Effector memory CD8-positive, alpha-beta T cell (primary cell): ENCODE measurements at regions not wholly inside any gene's neighbourhood (a gene's known extent, or its start where the extent isn't known, plus 50 kb on each side); places are given as distances from the start of the nearest gene placed in this dataset.

ENCODE experiments used
- ATAC-seq: fragments of 150-1000 bp; cut with Tn5 transposase; replicated peaks from 2 replicates; pipeline ENCODE4 v1.10.0; 2021; ENCODE audit warnings: mild to moderate bottlenecking, moderate library complexity
- DNase-seq, 3 experiments: peaks; one replicate each; pipeline ENCODE4 v3.0.0; 2021
- H3K27ac Mint-ChIP-seq, 2 donors: one replicate each; pipeline ENCODE4 v1.8.0; 2022; ENCODE audit warnings: mild to moderate bottlenecking in 2 of 2, mixed read lengths in 2 of 2, moderate library complexity in 2 of 2
- H3K27me3 Mint-ChIP-seq, 2 donors: one replicate each; pipeline ENCODE4 v1.8.0; 2022; ENCODE audit warnings: mixed read lengths in 2 of 2
- H3K36me3 Mint-ChIP-seq: one replicate; pipeline ENCODE4 v1.8.0; 2022; ENCODE audit warnings: mild to moderate bottlenecking, moderate library complexity, mixed read lengths; ENCODE audit not compliant: insufficient read depth
- H3K4me1 Mint-ChIP-seq, 2 donors: one replicate each; pipeline ENCODE4 v1.8.0; 2022; ENCODE audit warnings: low read depth in 2 of 2, mixed read lengths in 2 of 2
- H3K4me3 Mint-ChIP-seq, 2 donors: one replicate each; pipeline ENCODE4 v1.8.0; 2022; ENCODE audit warnings: mild to moderate bottlenecking in 2 of 2, mixed read lengths in 2 of 2, moderate library complexity in 2 of 2
- H3K9me3 Mint-ChIP-seq, 2 donors: one replicate each; pipeline ENCODE4 v1.8.0; 2022; ENCODE audit warnings: mixed read lengths in 2 of 2

DNA sequence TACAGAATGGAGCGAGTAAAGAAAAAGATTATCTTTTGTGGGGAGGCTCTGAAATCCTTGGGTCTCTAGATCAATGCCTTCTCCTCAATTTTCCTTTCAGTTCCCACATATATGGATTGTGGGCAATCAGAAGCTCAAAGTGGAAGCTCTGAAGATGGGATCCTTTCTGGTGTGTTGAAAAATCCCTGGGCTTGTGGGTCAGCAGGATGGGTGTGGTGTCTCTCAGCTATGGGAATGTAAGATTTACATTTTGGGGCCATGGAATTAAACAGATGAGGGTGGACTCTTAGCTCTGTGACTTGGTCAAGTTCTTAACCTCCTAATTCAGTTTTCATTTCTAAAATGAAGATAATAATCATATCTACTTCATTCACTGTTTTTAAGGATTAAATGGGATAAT lies 231.9 kb upstream of the CA10 start:
- H3K4me1 Mint-ChIP-seq = no peaks in the 10 kb centered on the region
- no peak for ATAC-seq
- no peaks in the 10 kb centered on the region for H3K27me3 Mint-ChIP-seq
- no peaks in the 10 kb centered on the region for H3K36me3 Mint-ChIP-seq
- no peak overlapping the region for H3K4me3 Mint-ChIP-seq
- H3K9me3 Mint-ChIP-seq = peaks cover 3 to 15% of the 10 kb centered on the region in 2 donors
- DNase-seq = no peak
- H3K27ac Mint-ChIP-seq = no peak overlapping the region

DNA sequence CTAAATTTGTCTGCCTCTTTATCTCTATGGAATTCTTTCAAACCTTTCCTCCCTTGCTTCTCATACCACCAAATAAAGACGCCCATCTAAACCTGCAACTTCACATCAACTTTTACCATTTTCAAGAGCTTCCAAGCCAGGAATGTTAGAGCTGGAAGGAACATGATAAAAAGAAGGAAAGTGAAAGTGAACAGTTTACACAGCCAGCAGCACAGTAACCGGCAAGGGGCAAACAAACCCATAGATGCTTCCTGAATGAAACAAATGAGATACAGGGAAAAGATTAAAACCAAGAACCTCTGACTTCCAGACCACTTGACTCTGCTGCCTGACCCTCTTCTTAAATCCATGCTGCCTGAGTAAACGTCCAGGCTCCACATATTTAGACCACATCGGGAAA lies 231.1 kb upstream of the CA10 start:
- no peak for ATAC-seq
- H3K27ac Mint-ChIP-seq = no peak overlapping the region
- H3K4me3 Mint-ChIP-seq = no peak overlapping the region

DNA sequence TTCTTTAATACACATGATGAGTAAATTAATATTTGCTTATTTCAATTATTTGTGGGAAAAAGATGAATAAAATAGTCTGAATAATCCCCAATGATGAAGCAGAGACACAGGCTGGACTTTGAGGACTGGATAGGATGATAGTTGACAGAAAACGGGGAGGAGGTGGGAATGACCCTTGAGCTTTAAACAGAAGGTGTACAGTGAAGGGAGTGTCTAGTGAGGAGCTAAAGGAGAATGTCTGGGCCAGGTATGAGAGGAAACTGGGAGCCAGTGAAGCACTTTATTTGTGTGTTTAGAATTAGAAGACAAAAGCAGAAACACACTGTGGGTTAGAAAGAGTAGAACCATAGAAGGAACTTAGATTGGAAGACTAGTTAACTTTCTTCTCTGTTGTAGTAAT lies 230.4 kb upstream of the CA10 start:
- H3K9me3 Mint-ChIP-seq = peaks cover 3 to 20% of the 10 kb centered on the region in 2 donors
- H3K4me1 Mint-ChIP-seq = no peaks in the 10 kb centered on the region

More for the DNA sequence above, 231.1 kb upstream of the CA10 start:
- peaks cover 3 to 15% of the 10 kb centered on the region in 2 donors for H3K9me3 Mint-ChIP-seq
- no peak for DNase-seq
- no peaks in the 10 kb centered on the region for H3K27me3 Mint-ChIP-seq
- no peaks in the 10 kb centered on the region for H3K36me3 Mint-ChIP-seq
- no peaks in the 10 kb centered on the region for H3K4me1 Mint-ChIP-seq

DNA sequence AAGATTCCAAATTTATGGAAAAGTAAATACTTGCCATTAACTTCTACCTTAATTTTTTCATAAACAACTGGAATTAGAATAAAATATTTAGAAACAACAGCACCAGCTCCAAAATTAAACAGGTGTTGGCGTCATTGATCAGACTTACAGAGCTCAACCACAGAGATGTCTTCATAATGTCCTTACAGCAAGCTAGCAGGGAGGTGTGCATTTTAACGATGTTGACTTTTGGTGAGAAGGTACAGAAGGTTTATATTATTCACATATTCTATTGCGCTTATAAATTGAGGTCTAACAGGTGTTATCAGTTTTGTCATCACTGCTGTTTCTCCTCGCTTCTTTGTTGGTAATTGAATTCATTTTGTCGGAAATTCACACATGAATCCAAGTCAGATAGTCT lies 226.2 kb upstream of the CA10 start:
- ATAC-seq (no peak), DNase-seq (no peak)
- no peaks in the 10 kb centered on the region for H3K27me3 Mint-ChIP-seq
- H3K36me3 Mint-ChIP-seq = peaks cover 3% of the 10 kb centered on the region
- H3K27ac Mint-ChIP-seq = no peak overlapping the region
- H3K4me1 Mint-ChIP-seq = no peaks in the 10 kb centered on the region
- H3K4me3 Mint-ChIP-seq = no peak overlapping the region
- H3K9me3 Mint-ChIP-seq = peaks cover 6 to 25% of the 10 kb centered on the region in 2 donors

More for the DNA sequence above, 230.4 kb upstream of the CA10 start:
- no peak for DNase-seq
- Mint-ChIP-seq H3K27ac (no peak overlapping the region), H3K36me3 (no peaks in the 10 kb centered on the region), H3K27me3 (no peaks in the 10 kb centered on the region), H3K4me3 (no peak overlapping the region)
- no peak for ATAC-seq

DNA sequence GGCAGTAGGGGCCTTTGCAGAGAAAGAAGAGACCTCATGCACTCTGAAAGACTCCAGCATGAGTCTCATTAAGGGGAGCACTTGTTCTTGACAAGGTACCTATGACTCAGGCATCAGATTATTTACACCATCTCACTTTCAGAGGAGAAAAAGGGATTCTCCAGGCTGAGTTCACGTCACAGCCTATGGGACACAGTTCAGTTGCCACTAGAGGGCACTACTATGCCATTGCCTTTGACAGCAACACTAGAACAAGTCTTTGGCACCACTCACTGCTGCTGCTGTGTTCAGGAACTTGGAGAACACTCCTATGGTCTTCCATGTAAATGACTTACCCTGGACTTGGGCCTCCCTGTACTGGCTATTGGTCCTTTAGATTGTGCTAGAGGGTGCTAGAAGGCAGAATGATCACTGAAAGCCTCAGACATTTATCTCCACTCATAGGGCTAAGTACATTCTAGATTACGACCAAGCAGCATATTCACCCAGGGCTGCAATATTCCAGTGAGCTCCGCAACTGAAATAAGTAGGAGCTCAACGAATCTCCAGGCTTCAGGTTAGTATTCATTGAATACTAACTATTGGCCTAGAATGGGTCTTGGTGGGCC lies 225.1 kb upstream of the CA10 start:
- ATAC-seq (no peak), DNase-seq (no peak)
- no peak overlapping the region for H3K4me3 Mint-ChIP-seq
- peaks cover 4 to 24% of the 10 kb centered on the region in 2 donors for H3K9me3 Mint-ChIP-seq
- H3K36me3 Mint-ChIP-seq = peaks cover 3% of the 10 kb centered on the region
- no peaks in the 10 kb centered on the region for H3K4me1 Mint-ChIP-seq
- no peaks in the 10 kb centered on the region for H3K27me3 Mint-ChIP-seq
- H3K27ac Mint-ChIP-seq = no peak overlapping the region

DNA sequence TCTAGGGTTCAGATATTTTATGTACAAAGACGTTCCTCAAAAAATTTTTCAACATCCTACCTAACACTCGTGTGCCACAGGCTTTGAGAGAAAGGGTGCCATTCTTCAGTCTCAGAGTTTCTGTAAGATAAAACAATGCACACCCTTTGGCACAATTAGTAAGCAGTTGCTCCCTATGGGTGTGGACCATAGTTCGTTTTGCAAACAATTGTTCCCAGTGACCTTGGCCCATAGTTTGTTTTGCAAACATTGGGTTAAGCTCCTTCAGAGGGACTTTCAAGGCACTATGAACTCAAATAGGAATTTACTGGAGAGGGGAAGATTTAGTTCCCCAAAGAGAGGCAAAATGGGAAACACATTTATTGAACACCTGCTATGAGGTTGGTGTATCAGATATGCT lies 220.3 kb upstream of the CA10 start:
- H3K9me3 Mint-ChIP-seq = peaks cover 4 to 11% of the 10 kb centered on the region in 2 donors
- DNase-seq = no peak
- no peaks in the 10 kb centered on the region for H3K27me3 Mint-ChIP-seq
- no peak overlapping the region for H3K4me3 Mint-ChIP-seq
- H3K4me1 Mint-ChIP-seq = no peaks in the 10 kb centered on the region
- H3K27ac Mint-ChIP-seq = no peak overlapping the region
- peaks cover 3% of the 10 kb centered on the region for H3K36me3 Mint-ChIP-seq
- ATAC-seq = no peak

DNA sequence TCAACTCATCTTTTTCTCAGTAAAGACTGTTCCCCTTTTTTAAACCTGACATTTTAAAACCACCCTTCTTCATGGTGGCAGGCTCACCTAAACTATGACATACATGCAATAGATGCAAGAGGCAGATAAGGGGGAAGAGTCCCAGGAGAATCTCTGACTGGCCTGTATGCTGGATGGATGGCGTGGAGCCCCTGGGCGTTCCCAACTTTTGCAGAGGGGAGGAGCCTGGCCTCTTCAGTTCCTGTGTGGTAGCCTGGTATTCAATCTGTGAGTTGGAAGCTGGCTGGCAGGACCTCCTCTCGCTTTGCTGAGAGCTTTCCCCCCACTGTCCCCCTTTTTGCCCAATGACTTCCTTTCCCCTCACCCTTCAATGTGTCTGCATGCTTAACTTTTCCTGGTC lies 217.6 kb upstream of the CA10 start:
- ATAC-seq = no peak
- no peak overlapping the region for H3K4me3 Mint-ChIP-seq
- H3K4me1 Mint-ChIP-seq = no peaks in the 10 kb centered on the region
- no peak overlapping the region for H3K27ac Mint-ChIP-seq
- H3K36me3 Mint-ChIP-seq = peaks cover 5% of the 10 kb centered on the region
- peaks cover 4 to 8% of the 10 kb centered on the region in 2 donors for H3K9me3 Mint-ChIP-seq
- DNase-seq = no peak
- H3K27me3 Mint-ChIP-seq = no peaks in the 10 kb centered on the region

DNA sequence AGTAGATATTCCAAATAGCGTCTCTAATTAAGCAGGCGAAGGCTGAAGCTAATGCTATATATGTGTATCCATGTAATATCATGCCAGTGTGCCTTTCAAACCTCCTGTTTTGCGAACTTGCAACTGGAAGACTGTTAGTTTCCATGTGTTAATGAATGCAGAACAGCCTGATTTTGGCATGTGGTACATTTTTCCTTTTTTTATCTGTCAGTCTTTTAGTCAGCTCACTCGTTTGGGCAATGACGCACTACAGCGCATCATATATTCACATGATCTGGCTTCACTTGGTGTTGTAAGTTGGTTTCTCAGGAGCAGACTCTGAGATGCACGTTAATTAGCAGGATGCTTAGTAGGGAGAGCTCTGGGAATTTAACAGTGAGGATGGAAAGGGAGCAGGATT lies 210.4 kb upstream of the CA10 start:
- peaks cover 5% of the 10 kb centered on the region for H3K36me3 Mint-ChIP-seq
- no peak overlapping the region for H3K27ac Mint-ChIP-seq
- H3K9me3 Mint-ChIP-seq = peaks cover 6 to 7% of the 10 kb centered on the region in 2 donors
- no peaks in the 10 kb centered on the region for H3K27me3 Mint-ChIP-seq
- no peak for DNase-seq
- H3K4me1 Mint-ChIP-seq = no peaks in the 10 kb centered on the region
- no peak for ATAC-seq
- H3K4me3 Mint-ChIP-seq = no peak overlapping the region

DNA sequence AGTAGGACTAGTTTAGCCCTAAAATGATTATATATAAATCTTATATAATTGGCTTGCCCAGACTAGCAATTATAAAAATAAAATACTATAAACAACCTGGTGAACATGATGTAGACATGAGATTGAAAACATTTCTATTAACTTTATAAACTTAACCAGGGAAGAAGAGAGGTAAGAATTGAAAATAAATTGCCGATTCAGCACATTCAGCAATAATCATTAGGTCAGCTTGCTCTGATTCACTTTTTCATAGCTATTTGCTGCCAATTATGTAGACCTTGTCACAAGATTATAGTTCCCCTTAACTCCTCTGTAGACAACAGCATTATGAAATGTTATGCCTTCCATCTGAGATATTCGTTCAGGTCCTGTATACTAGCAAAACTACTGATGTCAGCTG lies 199.3 kb upstream of the CA10 start:
- no peaks in the 10 kb centered on the region for H3K36me3 Mint-ChIP-seq
- H3K27ac Mint-ChIP-seq = no peak overlapping the region
- H3K4me1 Mint-ChIP-seq = no peaks in the 10 kb centered on the region
- DNase-seq = no peak
- no peaks in the 10 kb centered on the region for H3K27me3 Mint-ChIP-seq
- no peak for ATAC-seq
- H3K4me3 Mint-ChIP-seq = no peak overlapping the region
- peaks cover 0 to 17% of the 10 kb centered on the region in 2 donors for H3K9me3 Mint-ChIP-seq

DNA sequence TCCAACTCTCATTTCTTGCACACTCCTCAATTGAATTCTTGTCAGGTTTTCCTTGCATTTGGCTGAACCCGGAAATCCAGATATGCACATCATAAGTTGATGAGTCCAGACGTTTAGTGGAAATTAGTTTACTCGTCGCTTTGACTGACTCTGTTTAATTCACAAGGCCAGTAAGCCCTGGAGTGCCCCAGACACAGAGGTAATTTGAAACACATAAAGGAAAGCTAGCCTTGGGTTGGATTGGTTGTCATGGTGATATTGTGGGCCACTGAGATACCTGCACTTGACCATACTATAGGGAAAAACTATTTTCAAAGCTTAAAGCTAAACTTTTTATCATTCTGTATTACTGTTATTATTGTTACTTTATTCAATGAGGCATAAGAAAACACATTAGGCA lies 178.3 kb upstream of the CA10 start:
- H3K27me3 Mint-ChIP-seq = no peaks in the 10 kb centered on the region
- no peaks in the 10 kb centered on the region for H3K4me1 Mint-ChIP-seq
- DNase-seq = no peak
- H3K27ac Mint-ChIP-seq = no peak overlapping the region
- no peak for ATAC-seq
- no peaks in the 10 kb centered on the region for H3K36me3 Mint-ChIP-seq
- no peak overlapping the region for H3K4me3 Mint-ChIP-seq
- H3K9me3 Mint-ChIP-seq = peaks cover 2 to 22% of the 10 kb centered on the region in 2 donors

DNA sequence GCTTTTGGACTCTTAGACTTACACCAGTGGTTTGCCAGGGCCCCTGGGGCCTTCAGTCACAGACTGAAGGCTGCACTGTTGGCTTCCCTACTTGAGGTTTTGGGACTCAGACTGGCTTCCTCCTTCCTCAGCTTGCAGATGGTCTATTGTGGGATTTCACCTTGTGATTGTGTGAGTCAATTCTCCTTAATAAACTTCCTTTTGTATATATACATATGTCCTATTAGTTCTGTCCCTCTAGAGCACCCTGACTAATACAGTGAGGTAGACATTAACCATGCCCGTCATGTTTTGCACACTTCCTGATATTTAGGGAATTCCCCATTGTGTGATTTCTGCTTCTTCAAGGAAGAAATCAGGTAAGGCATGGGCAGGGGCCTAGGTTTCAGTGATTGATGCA lies 147.8 kb upstream of the CA10 start:
- ATAC-seq = no peak
- H3K4me3 Mint-ChIP-seq = no peak overlapping the region
- H3K27ac Mint-ChIP-seq = no peak overlapping the region

DNA sequence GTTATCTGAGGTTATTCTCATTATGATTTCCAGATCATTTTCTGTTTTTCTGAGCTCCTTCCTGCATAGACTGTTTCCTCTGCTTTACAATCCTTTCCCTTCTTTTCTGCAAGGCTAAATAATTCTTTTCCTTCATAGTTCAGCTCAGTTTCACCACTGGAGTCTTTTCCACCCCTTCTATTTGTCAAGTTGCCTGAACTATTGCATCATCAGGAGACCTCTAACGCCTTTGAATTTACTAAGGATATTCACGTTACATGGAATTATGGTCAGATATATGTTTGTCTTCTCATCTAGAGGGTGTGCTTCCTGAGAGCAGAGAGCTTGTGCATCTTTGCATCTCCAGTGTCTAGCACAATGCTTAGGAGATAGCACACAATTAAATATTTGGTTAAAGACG lies 140.4 kb upstream of the CA10 start:
- Mint-ChIP-seq H3K4me1 (no peaks in the 10 kb centered on the region), H3K36me3 (no peaks in the 10 kb centered on the region), H3K27me3 (no peaks in the 10 kb centered on the region), H3K4me3 (no peak overlapping the region), H3K9me3 (peaks cover 0 to 4% of the 10 kb centered on the region in 2 donors), H3K27ac (no peak overlapping the region)
- no peak for ATAC-seq
- DNase-seq = no peak

More for the DNA sequence above, 147.8 kb upstream of the CA10 start:
- Mint-ChIP-seq H3K27me3 (no peaks in the 10 kb centered on the region), H3K36me3 (no peaks in the 10 kb centered on the region), H3K9me3 (peaks cover 0 to 3% of the 10 kb centered on the region in 2 donors), H3K4me1 (no peaks in the 10 kb centered on the region)
- no peak for DNase-seq

DNA sequence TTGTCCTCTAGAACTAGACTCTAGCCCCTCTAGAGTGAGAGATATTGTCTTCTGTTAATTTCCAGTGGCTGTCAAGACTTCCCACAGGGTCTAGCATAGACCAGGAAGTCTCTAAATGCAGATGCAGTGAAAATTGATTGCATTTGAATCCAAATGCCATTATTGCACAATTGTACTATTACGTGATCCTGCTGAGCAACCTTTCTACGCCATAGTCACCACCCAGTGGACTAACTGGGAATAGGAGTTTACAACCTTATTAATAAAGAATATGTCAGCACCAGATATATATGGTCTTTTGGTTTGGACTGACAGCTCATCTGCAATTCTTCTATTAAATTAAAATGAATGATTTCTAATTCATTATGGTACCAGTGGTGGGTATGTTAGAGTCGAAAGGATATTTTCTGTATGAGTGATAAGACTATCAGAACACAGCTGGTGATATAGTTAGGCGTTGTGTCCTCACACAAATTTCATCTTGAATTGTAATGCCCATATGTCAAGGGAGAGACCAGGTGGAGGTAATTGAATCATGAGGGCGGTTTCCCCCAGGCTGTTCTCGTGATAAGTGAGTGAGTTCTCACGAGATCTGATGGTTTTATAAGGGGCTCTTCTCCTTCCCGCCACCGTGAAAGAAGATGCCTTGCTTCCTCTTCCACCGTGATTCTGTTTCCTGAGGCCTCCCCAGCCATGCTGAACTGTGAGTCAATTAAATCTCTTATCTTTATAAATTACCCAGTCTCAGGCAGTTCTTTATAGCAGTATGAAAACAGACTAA lies 138.9 kb upstream of the CA10 start:
- Mint-ChIP-seq H3K9me3 (peaks cover 0 to 3% of the 10 kb centered on the region in 2 donors), H3K27ac (no peak overlapping the region), H3K4me3 (no peak overlapping the region), H3K4me1 (no peaks in the 10 kb centered on the region), H3K36me3 (no peaks in the 10 kb centered on the region), H3K27me3 (no peaks in the 10 kb centered on the region)
- no peak for DNase-seq
- ATAC-seq = no peak

DNA sequence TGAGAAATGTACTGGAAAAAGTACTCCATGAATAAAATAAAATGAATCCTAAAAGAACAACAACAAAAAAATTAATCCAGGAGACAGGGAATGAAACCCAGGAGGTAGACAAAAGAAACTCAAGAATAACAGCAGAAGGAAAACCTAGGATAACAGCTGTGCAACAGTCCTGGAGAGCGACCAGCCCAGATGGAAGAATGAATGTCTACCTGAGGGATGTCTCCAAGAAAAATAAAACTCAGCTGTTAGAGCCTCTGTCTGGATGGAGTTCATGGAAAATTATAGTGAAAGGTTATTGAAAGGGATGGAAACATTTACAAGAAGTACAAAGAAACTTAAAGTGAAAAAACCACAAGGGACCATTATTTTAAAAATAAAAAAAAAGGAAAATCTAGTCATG lies 135.8 kb upstream of the CA10 start:
- ATAC-seq (no peak), DNase-seq (no peak)
- Mint-ChIP-seq H3K36me3 (no peaks in the 10 kb centered on the region), H3K27ac (no peak overlapping the region), H3K4me3 (no peak overlapping the region), H3K9me3 (peaks cover 0 to 11% of the 10 kb centered on the region in 2 donors), H3K4me1 (no peaks in the 10 kb centered on the region), H3K27me3 (no peaks in the 10 kb centered on the region)
